ENCODE measurements at regions not wholly inside any gene's neighbourhood (a gene's known extent, or its start where the extent isn't known, plus 50 kb on each side); places are given as distances from the start of the nearest gene placed in this dataset.
"Not testable (repeated sequence)": the region's sequence is repeated elsewhere in the genome, so short reads cannot be mapped to it uniquely, and the experiment has no call there.

- no peak overlapping the region for H3K4me3 ChIP-seq (ENCODE audit: low read depth, low read length)
- no peak for TF ChIP-seq CTCF (IDR thresholded peaks at IDR 0.05; ENCODE audit: insufficient read depth, low read depth, low read length, missing control alignments)
- DNase-seq (ENCODE audit: low read depth) = no peak
Observed at GRCh38 chr4:71081192-71081591, 87.7 kb downstream of the DCK start.

GRCh38 chr4:71093745-71094144 is 100.3 kb downstream of the DCK start:
- H3K4me3 ChIP-seq (ENCODE audit: low read depth, low read length) = no peak overlapping the region
- no peak for TF ChIP-seq CTCF (IDR thresholded peaks at IDR 0.05; ENCODE audit: insufficient read depth, low read depth, low read length, missing control alignments)
- DNase-seq (ENCODE audit: low read depth) = no peak

- H3K4me3 ChIP-seq (ENCODE audit: low read depth, low read length) = no peak overlapping the region
- TF ChIP-seq CTCF (IDR thresholded peaks at IDR 0.05; ENCODE audit: insufficient read depth, low read depth, low read length, missing control alignments) = no peak
- no peak for DNase-seq (ENCODE audit: low read depth)
Observed at GRCh38 chr4:71094201-71094600, 100.8 kb downstream of the DCK start.

GRCh38 chr4:71095141-71095540 is 101.7 kb downstream of the DCK start:
- TF ChIP-seq CTCF (IDR thresholded peaks at IDR 0.05; ENCODE audit: insufficient read depth, low read depth, low read length, missing control alignments) = no peak
- no peak for DNase-seq (ENCODE audit: low read depth)
- no peak overlapping the region for H3K4me3 ChIP-seq (ENCODE audit: low read depth, low read length)

GRCh38 chr4:71095545-71095944 is 102.1 kb downstream of the DCK start:
- no peak for TF ChIP-seq CTCF (IDR thresholded peaks at IDR 0.05; ENCODE audit: insufficient read depth, low read depth, low read length, missing control alignments)
- DNase-seq (ENCODE audit: low read depth) = no peak

GRCh38 chr4:71107726-71108125 is 114.3 kb downstream of the DCK start:
- H3K4me3 ChIP-seq (ENCODE audit: low read depth, low read length) = no peak overlapping the region
- no peak for DNase-seq (ENCODE audit: low read depth)
- TF ChIP-seq CTCF (IDR thresholded peaks at IDR 0.05; ENCODE audit: insufficient read depth, low read depth, low read length, missing control alignments) = no peak

More at GRCh38 chr4:71095545-71095944, 102.1 kb downstream of the DCK start:
- H3K4me3 ChIP-seq (ENCODE audit: low read depth, low read length) = no peak overlapping the region

GRCh38 chr4:71110499-71110898 is 117.0 kb downstream of the DCK start:
- no peak for TF ChIP-seq CTCF (IDR thresholded peaks at IDR 0.05; ENCODE audit: insufficient read depth, low read depth, low read length, missing control alignments)

GRCh38 chr4:71111133-71111532 is 117.7 kb downstream of the DCK start:
- H3K4me3 ChIP-seq (ENCODE audit: low read depth, low read length); DNase-seq (ENCODE audit: low read depth): not testable (repeated sequence)

More at GRCh38 chr4:71110499-71110898, 117.0 kb downstream of the DCK start:
- no peak overlapping the region for H3K4me3 ChIP-seq (ENCODE audit: low read depth, low read length)
- DNase-seq (ENCODE audit: low read depth) = no peak
